Stimulated activated CD8-positive, alpha-beta memory T cell treated with anti-CD3 and anti-CD28 coated beads, Interleukin-7, amount 100 ng/mL, for 48 hours (primary cell): ENCODE measurements at regions not wholly inside any gene's neighbourhood (a gene's known extent, or its start where the extent isn't known, plus 50 kb on each side); places are given as distances from the start of the nearest gene placed in this dataset.

Experiments used
- DNase-seq, 2 donors: peaks; one replicate each; pipeline ENCODE4 v3.0.0-alpha.2; 2020; ENCODE audit warnings: low read depth in 1 of 2; ENCODE audit errors: extremely low read depth in 1 of 2

GRCh38 chr16:31700530-31701388 lies 172.8 kb upstream of the ZNF267 start:
- DNase-seq = peak in 1 of 2 donors; percentile 66

DNA sequence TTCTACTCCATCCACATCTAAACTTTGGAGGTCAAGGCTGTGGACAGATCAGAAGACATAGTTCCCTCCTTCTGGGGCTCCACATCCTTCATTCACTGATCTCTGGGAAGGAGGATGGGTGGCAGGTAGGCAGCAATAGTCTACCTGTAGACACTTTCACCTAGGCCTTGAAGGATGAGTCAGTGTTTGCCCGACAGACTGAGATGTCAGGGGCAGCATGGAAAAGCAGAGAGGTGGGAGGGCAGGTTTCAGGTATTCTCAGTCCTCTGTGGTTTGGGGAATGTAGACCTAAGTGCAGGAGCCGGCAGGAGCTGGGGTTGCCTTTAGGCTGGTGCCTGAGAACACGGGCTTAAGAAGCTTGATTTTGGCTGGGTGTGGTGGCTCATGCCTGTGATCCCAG lies 171.9 kb upstream of the ZNF267 start:
- no peak for DNase-seq

- DNase-seq = no peak
Observed at GRCh38 chr16:31702796-31703195, 170.8 kb upstream of the ZNF267 start.

DNA sequence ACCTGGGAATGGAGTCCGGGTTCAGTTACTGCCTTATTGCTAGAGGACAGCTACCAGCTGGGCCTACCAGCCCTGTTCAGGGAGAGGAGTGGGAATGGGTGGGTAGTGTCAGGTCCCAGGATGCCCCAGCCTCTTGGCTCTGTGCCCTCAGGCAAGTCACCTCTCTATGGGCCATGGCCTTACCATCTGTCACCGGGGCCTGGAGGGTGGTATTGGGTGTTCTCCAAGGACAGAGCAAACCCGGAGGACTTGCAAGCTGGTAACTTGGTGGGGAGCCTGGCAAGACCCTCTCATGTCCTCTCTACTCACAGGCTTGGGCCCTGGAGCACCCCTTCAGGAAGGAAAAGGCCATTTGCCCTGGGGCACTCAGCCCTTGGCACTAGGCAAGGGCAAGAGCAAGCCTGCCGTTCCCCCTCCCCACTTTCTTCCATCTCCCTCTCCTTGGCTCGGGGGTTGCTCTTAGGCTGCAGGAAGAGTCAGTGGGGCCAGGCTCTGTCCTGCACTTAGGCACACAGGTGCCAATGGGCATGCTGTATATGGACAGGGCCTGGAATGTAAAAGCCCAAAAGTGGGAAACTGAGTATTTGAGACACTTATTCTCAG lies 170.0 kb upstream of the ZNF267 start:
- DNase-seq = no peak

DNA sequence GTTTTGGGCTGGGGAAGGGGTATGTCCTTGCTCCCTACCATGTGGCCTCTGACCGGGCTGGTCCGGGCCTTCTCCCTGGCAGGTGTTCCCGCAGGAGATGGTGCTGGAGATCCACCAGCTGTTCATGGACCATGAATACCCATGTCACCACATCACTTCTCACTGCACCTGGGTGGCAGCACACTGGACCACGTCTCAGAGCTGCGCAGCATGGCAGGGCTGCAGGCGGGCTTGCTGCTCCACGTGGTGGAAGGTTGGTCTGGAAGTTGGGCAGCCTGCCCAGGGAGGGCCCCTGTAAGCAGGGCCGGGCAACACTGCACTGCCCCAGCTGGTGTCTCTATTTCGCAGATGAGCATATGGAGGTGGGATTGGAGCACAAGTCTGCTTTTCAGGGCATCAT lies 169.5 kb upstream of the ZNF267 start:
- no peak for DNase-seq

GRCh38 chr16:31705371-31705770 lies 168.2 kb upstream of the ZNF267 start:
- no peak for DNase-seq

GRCh38 chr16:31706318-31706717 lies 167.3 kb upstream of the ZNF267 start:
- no peak for DNase-seq

- DNase-seq = no peak
Observed at GRCh38 chr16:31706925-31707324, 166.7 kb upstream of the ZNF267 start.

GRCh38 chr16:31707743-31708335 lies 165.8 kb upstream of the ZNF267 start:
- DNase-seq = no peak

DNA sequence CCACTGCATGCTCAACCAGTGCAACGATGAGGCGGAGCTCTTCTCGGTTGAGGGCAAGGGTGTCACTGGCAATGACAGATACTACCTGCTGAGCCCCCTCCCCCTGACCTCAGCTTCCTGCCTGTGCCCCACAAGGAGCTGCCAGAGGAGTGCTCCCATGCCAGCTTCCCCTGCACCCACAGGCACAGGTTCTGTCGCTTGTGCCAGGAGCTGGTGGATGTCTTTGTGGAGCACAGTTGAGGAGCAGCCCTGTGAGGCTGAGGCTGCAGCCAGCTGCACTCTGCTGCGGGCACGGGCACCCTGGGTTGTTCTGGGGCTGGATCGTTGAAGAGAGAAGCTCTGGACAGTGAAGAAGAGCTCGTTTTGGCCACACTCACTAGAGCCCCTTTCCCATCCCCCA lies 165.3 kb upstream of the ZNF267 start:
- DNase-seq = no peak

DNA sequence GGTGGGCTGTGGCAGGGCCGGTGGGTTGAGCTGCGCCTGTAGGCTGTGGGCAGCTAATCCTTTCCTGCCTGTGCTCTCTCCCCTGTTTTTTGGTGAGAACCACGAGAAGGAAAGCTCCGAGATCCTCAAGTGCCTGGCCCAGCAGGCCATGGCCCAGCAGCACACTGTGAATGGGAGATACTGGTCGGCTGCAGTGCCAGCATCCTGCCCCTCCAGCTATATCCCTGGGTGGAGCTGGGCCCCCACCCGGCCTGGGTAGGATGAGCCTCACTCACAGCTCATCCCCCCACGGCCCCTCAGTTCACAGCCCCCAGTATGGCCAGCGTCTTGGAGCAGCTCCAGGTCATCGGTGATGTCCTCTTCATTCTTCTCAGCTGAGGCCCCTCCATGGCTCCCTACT lies 164.4 kb upstream of the ZNF267 start:
- no peak for DNase-seq

- no peak for DNase-seq
Observed at GRCh38 chr16:31710134-31710533, 163.5 kb upstream of the ZNF267 start.

DNA sequence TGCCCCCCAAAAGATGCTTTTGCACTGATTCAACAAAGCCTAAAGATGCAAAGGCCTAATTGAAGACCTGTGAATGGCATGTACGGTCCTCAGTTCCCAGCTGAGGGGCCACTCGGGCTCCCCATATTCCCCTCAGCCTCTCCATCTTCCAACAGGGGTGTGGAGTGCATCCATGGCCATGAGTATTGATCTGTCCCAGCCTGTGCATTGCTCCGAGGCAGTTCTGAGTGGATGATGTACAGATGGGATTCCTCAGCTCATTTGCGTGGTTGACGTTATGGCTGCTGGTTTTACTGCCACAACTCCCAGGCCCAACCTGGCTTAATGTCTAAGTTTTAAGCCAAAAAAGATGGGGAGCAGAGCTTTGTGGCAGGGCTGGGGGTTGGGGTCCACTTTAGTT lies 162.7 kb upstream of the ZNF267 start:
- DNase-seq = no peak

- no peak for DNase-seq
Observed at GRCh38 chr16:31711344-31711845, 162.2 kb upstream of the ZNF267 start.

DNA sequence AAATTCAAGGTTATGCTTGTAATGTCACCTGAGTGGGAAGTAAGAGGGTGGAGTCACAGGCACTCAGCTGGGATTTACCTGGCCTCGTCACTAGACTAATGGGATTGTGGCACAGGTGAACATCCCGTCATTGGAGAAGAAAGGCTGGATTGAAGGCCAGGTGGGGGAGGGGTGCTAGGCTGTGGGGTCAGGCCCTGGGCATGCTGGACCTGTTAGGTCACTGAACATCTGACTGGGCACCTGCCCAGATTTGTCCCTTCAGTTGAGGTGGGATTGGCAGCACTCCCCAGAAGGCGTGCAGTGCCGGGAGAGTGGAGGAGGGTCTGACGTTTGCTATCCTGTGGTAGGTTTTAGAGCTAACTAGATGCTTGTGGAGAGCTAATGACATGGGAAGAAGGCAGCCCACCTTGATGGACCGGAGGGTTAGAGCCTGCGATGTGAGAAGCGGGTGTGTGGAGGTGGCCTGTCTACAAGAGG lies 161.5 kb upstream of the ZNF267 start:
- DNase-seq = no peak

DNA sequence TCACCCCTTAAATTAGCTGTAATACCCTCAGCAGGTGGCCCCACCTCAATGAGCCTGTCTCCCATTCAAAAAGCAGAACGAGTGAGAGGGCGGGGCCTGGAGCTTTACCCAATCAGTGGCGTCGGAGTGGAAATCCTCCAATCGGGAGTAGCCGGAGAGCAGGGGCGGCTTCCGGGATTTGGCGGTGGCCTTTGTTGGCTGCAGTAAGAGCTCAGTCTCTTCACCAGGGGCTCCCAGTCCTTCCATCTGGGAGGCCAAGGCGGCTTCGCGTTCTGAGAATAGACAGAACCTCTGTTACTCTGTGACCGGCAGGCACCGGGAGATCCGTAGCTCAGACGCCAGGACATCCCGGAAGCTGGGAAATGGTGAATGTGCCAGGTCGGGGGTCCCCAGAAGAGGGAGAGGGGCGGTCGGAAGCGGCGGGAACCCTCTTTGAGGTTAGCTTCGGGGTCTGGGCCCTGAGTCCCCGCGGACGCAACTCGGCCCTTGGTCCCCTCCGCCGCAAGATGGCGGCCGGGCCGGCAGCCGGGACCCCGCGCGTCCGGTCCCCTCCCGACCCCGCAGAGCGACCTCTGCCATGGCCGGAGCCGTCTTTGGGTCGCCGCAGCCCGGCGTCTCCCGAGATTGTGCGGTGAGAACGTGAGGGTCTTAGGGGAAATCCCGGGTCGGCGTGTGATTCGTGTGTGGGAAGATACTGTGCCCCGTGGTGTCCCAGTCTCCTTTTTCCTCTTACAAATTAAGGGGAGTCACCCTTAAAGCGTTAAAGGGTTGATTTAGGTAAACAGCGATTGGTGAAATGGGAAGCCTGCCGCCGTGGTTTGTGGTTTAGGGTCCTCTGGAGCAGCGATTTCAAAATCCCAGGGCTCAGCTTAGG lies 160.3 kb upstream of the ZNF267 start:
- DNase-seq = peak; percentile 72 to 92

GRCh38 chr16:31713945-31714902 lies 159.4 kb upstream of the ZNF267 start:
- DNase-seq = no peak

DNA sequence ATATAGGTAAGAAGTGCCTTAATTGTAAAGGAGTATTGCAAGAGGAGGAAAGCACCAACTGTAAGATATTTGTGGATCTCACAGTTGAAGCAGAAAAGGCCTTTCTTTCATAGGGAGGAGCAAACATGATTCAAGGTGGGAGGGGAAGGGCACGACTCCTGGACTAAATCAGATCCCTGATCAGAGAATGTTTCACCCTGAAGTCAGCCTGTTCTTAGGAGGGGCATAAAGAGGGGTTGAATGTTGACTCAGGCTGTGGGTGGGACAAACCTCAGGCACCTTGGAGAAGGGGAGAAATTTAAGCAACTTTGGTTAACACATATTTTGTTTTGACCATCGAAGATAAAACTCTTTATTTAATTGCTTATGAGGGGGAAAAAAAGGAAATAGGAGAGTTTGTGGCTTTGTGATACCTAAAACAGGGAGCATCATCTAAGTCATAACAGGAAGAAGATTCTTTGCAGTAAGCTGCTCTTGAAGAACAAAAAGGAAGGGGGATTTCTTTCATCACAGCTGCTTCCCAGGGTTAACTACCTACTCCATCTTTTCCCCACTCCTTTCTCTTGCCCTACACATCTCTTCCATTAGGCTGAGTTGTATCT lies 158.6 kb upstream of the ZNF267 start:
- DNase-seq = no peak

DNA sequence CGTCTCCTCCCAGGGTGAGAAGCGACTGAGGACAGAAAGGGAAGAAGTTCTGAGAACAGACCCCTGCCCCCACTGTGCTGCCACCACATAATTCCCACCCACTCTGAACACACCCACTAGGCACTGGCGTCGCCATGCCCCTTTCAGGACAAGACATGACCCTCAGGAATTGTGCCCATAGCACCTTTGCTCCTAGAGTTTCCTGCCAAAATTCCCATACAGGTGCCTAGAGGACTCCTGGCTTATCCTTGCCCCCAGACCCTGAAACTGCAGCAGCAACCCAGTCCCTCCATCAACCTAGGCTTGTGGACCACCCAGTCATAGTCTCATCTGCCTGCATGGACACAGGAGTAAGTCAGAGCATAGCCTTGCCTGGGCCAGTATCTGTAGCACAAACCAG lies 157.7 kb upstream of the ZNF267 start:
- no peak for DNase-seq
